ENCODE measurements at regions not wholly inside any gene's neighbourhood (a gene's known extent, or its start where the extent isn't known, plus 50 kb on each side); places are given as distances from the start of the nearest gene placed in this dataset.

GRCh38 chr7:85488406-85488805, 301.6 kb upstream of the SEMA3D start:
- no peak for TF ChIP-seq CTCF (IDR thresholded peaks at IDR 0.05)
- TF ChIP-seq POLR2A (IDR thresholded peaks at IDR 0.05), result no peak

Measured in lower leg skin (tissue), 3 donors.